Stomach (tissue), 4 donors: ENCODE measurements at regions not wholly inside any gene's neighbourhood (a gene's known extent, or its start where the extent isn't known, plus 50 kb on each side); places are given as distances from the start of the nearest gene placed in this dataset.

Source experiments
- EP300 ChIP-seq: sonication (generic); formaldehyde crosslinking; IDR thresholded peaks from one replicate; pipeline ENCODE4 v1.6.1; 2017; ENCODE audit warnings: antibody characterized with exemption
- POLR2AphosphoS5 ChIP-seq, 3 donors: sonication (generic); formaldehyde crosslinking; IDR thresholded peaks; one replicate each; pipeline ENCODE4 v1.6.1; 2016; ENCODE audit warnings: antibody characterized with exemption in 3 of 3

DNA sequence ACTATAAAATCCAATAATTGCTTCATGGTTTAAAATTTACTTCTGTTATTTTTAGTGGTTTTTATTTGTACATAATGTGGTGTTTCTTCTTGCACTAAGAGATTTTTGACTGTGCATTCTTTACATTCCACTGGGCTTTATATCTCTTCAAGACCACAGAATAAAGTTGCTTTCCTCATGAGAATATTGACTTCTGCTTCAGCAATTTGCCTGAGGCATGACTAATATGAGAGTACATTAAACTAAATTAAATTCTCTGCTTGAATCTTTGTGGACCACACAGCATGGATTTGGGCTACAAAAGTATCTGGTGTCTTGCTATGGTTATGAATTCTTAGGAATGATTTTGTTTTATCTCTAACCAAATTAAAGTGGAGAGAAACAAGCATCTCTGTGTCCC, 1463.4 kb upstream of the PCDH20 start:
- TF ChIP-seq POLR2AphosphoS5 (IDR thresholded peaks at IDR 0.05) (no peak), EP300 (no peak)
